Neural cell (in vitro differentiated cells): ENCODE measurements at regions not wholly inside any gene's neighbourhood (a gene's known extent, or its start where the extent isn't known, plus 50 kb on each side); places are given as distances from the start of the nearest gene placed in this dataset.

Experiments
- H2AFZ ChIP-seq: fragments of 200-600, 300-800 bp; sonication (generic), shearing (Covaris generic); 2 replicates; pipeline ENCODE4 v1.6.0; 2014; ENCODE audit warnings: low read depth, mild to moderate bottlenecking, antibody characterized with exemption, low read length, moderate library complexity
- H3F3A ChIP-seq: fragments of 200-600 bp; shearing (Covaris generic); 2 replicates; pipeline ENCODE4 v1.6.1; 2016; ENCODE audit warnings: mild to moderate bottlenecking, moderate library complexity, mixed read lengths, antibody characterized with exemption, low read length; ENCODE audit not compliant: insufficient read depth, poor library complexity, severe bottlenecking
- H3K27ac ChIP-seq: fragments of 200-600, 300-800 bp; sonication (generic), shearing (Covaris generic); 2 replicates; pipeline ENCODE4 v1.5.1; 2014; ENCODE audit warnings: mild to moderate bottlenecking, low read length, moderate library complexity
- H3K27me3 ChIP-seq: fragments of 300-800, 200-600 bp; sonication (generic), shearing (Covaris generic); 2 replicates; pipeline ENCODE4 v1.6.0; 2014; ENCODE audit warnings: mild to moderate bottlenecking, low read depth, low read length, moderate library complexity; ENCODE audit not compliant: insufficient read depth
- H3K36me3 ChIP-seq: fragments of 300-800, 200-600 bp; sonication (generic), shearing (Covaris generic); 2 replicates; pipeline ENCODE4 v1.5.1; 2014; ENCODE audit warnings: mild to moderate bottlenecking, antibody characterized with exemption, low read length, moderate library complexity; ENCODE audit not compliant: insufficient read depth
- H3K4me2 ChIP-seq: fragments of 300-800, 200-600 bp; sonication (generic), shearing (Covaris generic); 2 replicates; pipeline ENCODE4 v1.6.0; 2014; ENCODE audit warnings: mild to moderate bottlenecking, low read length
- H3K4me3 ChIP-seq: fragments of 300-800, 200-600 bp; sonication (generic), shearing (Covaris generic); 2 replicates; pipeline ENCODE4 v1.5.1; 2014; ENCODE audit warnings: mild to moderate bottlenecking, low read length, moderate library complexity
- H3K79me2 ChIP-seq: fragments of 200-600 bp; shearing (Covaris generic); replicated peaks from 2 replicates; pipeline ENCODE4 v1.6.0; 2014; ENCODE audit warnings: mild to moderate bottlenecking, low read length, moderate library complexity; ENCODE audit not compliant: insufficient read depth
- H3K9ac ChIP-seq: fragments of 300-800, 200-600 bp; sonication (generic), shearing (Covaris generic); 2 replicates; pipeline ENCODE4 v1.6.1; 2016; ENCODE audit warnings: mild to moderate bottlenecking, low read length, mixed read lengths
- H3K9me2 ChIP-seq: fragments of 200-600 bp; shearing (Covaris generic); 2 replicates; pipeline ENCODE4 v1.6.1; 2016; ENCODE audit warnings: mild to moderate bottlenecking, low read length, mixed read lengths; ENCODE audit not compliant: insufficient read depth
- H3K9me3 ChIP-seq: fragments of 200-600, 300-800 bp; sonication (generic), shearing (Covaris generic); 2 replicates; pipeline ENCODE4 v1.6.1; 2016; ENCODE audit warnings: mild to moderate bottlenecking, mixed run types, low read length, moderate library complexity, mixed read lengths
- H4K20me1 ChIP-seq: fragments of 200-600 bp; shearing (Covaris generic); 2 replicates; pipeline ENCODE4 v1.6.1; 2016; ENCODE audit warnings: mild to moderate bottlenecking, mixed run types; ENCODE audit not compliant: insufficient read depth
- EP300 ChIP-seq: fragments of 450-650 bp; conservative IDR thresholded peaks from 2 replicates; pipeline ENCODE4 v1.6.1; 2014; ENCODE audit warnings: antibody characterized with exemption, mild to moderate bottlenecking, moderate library complexity; ENCODE audit not compliant: poor library complexity, severe bottlenecking
- EZH2 ChIP-seq: fragments of 200-600, 300-800 bp; shearing (Covaris generic), sonication (generic); IDR thresholded peaks from 2 replicates; pipeline ENCODE4 v1.6.1; 2014; ENCODE audit warnings: antibody characterized with exemption, low read length, borderline replicate concordance, mild to moderate bottlenecking; ENCODE audit not compliant: insufficient read depth, poor library complexity, severe bottlenecking
- MXI1 ChIP-seq: fragments of 450-650 bp; conservative IDR thresholded peaks from 2 replicates; pipeline ENCODE4 v1.6.1; 2014; ENCODE audit warnings: antibody characterized with exemption, mild to moderate bottlenecking; ENCODE audit not compliant: poor library complexity, severe bottlenecking
- POLR2AphosphoS5 ChIP-seq: IDR thresholded peaks from 2 replicates; pipeline ENCODE4 v1.6.1; 2012
- RAD21 ChIP-seq: fragments of 450-650 bp; conservative IDR thresholded peaks from 2 replicates; pipeline ENCODE4 v1.6.1; 2014; ENCODE audit warnings: antibody characterized with exemption, mild to moderate bottlenecking, moderate library complexity
- SMC3 ChIP-seq: fragments of 450-650 bp; conservative IDR thresholded peaks from 2 replicates; pipeline ENCODE4 v1.6.1; 2014; ENCODE audit warnings: antibody characterized with exemption, mild to moderate bottlenecking, moderate library complexity; ENCODE audit not compliant: poor library complexity
- TAF1 ChIP-seq: IDR thresholded peaks from 2 replicates; pipeline ENCODE4 v1.6.1; 2012; ENCODE audit warnings: low read depth
- TF ChIP-seq, protein P1 (sequence below): fragments of 450-650 bp; IDR thresholded peaks from 2 replicates; pipeline ENCODE4 v1.5.1; 2014; ENCODE audit warnings: antibody characterized with exemption, mild to moderate bottlenecking, moderate library complexity; ENCODE audit not compliant: poor library complexity, severe bottlenecking
- TF ChIP-seq, protein P2 (sequence below): IDR thresholded peaks from 2 replicates; pipeline ENCODE4 v1.6.1; 2012; ENCODE audit warnings: borderline replicate concordance

DNA sequence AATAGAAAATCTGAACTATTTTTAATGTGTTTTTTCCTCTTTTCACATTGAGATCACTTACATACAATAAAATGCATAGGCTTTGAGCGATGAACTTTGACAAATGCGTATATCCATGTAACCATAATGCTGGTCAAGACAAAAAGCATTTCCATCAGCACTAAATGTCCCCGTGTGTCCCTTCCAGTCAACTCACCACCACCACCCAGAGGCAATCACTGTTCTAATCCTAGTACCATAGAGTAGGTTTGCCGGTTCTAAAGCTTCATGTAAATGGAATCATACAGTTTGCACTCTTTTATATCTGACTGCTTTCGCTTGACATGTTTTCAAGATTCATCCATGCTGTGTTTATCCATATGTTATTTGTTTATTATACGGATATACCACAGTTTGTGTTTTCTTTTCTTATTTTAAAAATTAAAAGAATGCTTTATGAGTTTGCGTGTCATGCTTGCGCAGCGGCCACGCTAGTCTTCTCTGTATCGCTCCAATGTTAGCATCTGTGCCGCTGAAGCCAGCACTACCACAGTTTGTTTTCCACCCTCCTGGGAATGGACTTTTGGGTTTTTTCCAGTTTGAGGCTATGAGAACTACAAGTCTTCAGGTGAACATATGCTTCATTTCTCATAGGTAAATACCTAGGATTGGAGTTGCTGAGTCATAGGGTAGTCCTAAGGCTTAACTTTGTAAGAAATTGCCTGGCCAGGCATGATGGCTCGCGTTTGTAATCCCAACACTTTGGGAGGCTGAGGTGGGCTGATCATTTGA lies 197.5 kb upstream of the CHAC2 start:
- TF ChIP-seq SMC3 (no peak), EP300 (no peak), POLR2AphosphoS5 (no peak)
- H4K20me1 ChIP-seq, result no peaks in the 10 kb centered on the region
- H3K4me2 ChIP-seq, result no peak overlapping the region

DNA sequence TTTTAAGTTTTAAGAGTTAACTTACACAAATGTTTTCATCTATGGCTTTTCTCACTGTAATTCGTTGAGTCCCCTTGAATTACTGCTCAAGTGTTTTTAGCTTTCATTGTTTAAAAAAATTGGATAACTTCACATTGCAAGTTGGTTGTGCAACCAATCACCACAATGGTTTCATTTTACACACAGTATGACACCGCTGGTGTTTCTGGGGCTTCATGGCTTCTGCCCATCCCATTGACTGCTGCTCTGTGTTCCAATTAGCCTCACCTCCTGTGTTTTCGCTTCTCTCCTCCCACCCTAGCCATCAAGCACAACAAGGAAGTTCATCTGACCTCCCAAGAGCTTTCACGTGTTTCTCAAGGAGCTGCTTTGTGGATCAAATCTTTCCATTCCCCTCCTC lies 199.1 kb upstream of the CHAC2 start:
- H3K9me2 ChIP-seq, result no peaks in the 10 kb centered on the region
- TF ChIP-seq TAF1 (no peak), EZH2 (no peak), SMC3 (no peak), MXI1 (no peak), POLR2AphosphoS5 (no peak), EP300 (no peak), RAD21 (no peak)
- TF ChIP-seq, protein P1, sequence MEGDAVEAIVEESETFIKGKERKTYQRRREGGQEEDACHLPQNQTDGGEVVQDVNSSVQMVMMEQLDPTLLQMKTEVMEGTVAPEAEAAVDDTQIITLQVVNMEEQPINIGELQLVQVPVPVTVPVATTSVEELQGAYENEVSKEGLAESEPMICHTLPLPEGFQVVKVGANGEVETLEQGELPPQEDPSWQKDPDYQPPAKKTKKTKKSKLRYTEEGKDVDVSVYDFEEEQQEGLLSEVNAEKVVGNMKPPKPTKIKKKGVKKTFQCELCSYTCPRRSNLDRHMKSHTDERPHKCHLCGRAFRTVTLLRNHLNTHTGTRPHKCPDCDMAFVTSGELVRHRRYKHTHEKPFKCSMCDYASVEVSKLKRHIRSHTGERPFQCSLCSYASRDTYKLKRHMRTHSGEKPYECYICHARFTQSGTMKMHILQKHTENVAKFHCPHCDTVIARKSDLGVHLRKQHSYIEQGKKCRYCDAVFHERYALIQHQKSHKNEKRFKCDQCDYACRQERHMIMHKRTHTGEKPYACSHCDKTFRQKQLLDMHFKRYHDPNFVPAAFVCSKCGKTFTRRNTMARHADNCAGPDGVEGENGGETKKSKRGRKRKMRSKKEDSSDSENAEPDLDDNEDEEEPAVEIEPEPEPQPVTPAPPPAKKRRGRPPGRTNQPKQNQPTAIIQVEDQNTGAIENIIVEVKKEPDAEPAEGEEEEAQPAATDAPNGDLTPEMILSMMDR, result no peak
- TF ChIP-seq, protein P2, sequence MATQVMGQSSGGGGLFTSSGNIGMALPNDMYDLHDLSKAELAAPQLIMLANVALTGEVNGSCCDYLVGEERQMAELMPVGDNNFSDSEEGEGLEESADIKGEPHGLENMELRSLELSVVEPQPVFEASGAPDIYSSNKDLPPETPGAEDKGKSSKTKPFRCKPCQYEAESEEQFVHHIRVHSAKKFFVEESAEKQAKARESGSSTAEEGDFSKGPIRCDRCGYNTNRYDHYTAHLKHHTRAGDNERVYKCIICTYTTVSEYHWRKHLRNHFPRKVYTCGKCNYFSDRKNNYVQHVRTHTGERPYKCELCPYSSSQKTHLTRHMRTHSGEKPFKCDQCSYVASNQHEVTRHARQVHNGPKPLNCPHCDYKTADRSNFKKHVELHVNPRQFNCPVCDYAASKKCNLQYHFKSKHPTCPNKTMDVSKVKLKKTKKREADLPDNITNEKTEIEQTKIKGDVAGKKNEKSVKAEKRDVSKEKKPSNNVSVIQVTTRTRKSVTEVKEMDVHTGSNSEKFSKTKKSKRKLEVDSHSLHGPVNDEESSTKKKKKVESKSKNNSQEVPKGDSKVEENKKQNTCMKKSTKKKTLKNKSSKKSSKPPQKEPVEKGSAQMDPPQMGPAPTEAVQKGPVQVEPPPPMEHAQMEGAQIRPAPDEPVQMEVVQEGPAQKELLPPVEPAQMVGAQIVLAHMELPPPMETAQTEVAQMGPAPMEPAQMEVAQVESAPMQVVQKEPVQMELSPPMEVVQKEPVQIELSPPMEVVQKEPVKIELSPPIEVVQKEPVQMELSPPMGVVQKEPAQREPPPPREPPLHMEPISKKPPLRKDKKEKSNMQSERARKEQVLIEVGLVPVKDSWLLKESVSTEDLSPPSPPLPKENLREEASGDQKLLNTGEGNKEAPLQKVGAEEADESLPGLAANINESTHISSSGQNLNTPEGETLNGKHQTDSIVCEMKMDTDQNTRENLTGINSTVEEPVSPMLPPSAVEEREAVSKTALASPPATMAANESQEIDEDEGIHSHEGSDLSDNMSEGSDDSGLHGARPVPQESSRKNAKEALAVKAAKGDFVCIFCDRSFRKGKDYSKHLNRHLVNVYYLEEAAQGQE, result no peak
- H3K27me3 ChIP-seq, result no peaks in the 10 kb centered on the region
- no peaks in the 10 kb centered on the region for H4K20me1 ChIP-seq
- H3K4me3 ChIP-seq, result no peak overlapping the region
- no peaks in the 10 kb centered on the region for H3K79me2 ChIP-seq
- H3K27ac ChIP-seq, result no peak overlapping the region
- no peak overlapping the region for H2AFZ ChIP-seq
- no peak overlapping the region for H3K9ac ChIP-seq
- H3K4me2 ChIP-seq, result no peak overlapping the region
- no peaks in the 10 kb centered on the region for H3K36me3 ChIP-seq
- no peaks in the 10 kb centered on the region for H3K9me3 ChIP-seq
- no peaks in the 10 kb centered on the region for H3F3A ChIP-seq

More for the DNA sequence above, 197.5 kb upstream of the CHAC2 start:
- no peak overlapping the region for H3K9ac ChIP-seq
- H3K9me2 ChIP-seq, result no peaks in the 10 kb centered on the region
- no peak overlapping the region for H3K4me3 ChIP-seq
- H3K27ac ChIP-seq, result no peak overlapping the region
- H3K27me3 ChIP-seq, result no peaks in the 10 kb centered on the region
- no peaks in the 10 kb centered on the region for H3F3A ChIP-seq
- no peak overlapping the region for H2AFZ ChIP-seq
- H3K36me3 ChIP-seq, result no peaks in the 10 kb centered on the region
- no peaks in the 10 kb centered on the region for H3K9me3 ChIP-seq
- H3K79me2 ChIP-seq, result no peaks in the 10 kb centered on the region
